ENCODE measurements at regions not wholly inside any gene's neighbourhood (a gene's known extent, or its start where the extent isn't known, plus 50 kb on each side); places are given as distances from the start of the nearest gene placed in this dataset.

- Histone ChIP-seq H3K9me3 (ENCODE audit: control insufficient read depth in 3 of 3, low read length in 3 of 3) (no peaks in the 10 kb centered on the region), H3K27ac (ENCODE audit: low read depth, low read length) (no peak overlapping the region)
Measured at GRCh38 chr7:25575634-25576033, 347.3 kb upstream of the NPVF start.

GRCh38 chr7:25578991-25579777, 350.9 kb upstream of the NPVF start:
- Histone ChIP-seq H3K4me3 (ENCODE audit: low read length in 3 of 3) (no peak overlapping the region), H3K27ac (ENCODE audit: low read depth, low read length) (no peak overlapping the region), H3K36me3 (ENCODE audit: control insufficient read depth in 3 of 3, insufficient read depth in 3 of 3, low read length in 3 of 3) (no peaks in the 10 kb centered on the region), H3K9me3 (ENCODE audit: control insufficient read depth in 3 of 3, low read length in 3 of 3) (no peaks in the 10 kb centered on the region), H3K9ac (ENCODE audit: low read depth in 1 of 3, low read length in 3 of 3) (no peak overlapping the region), H3K4me1 (ENCODE audit: control insufficient read depth in 3 of 3, insufficient read depth in 3 of 3, low read length in 3 of 3) (peaks cover 0 to 4% (median 0%) of the 10 kb centered on the region in 3 donors), H3K27me3 (ENCODE audit: control insufficient read depth in 3 of 3, insufficient read depth in 3 of 3, low read length in 3 of 3) (no peaks in the 10 kb centered on the region)

More at GRCh38 chr7:25575634-25576033, 347.3 kb upstream of the NPVF start:
- Histone ChIP-seq H3K27me3 (ENCODE audit: control insufficient read depth in 3 of 3, insufficient read depth in 3 of 3, low read length in 3 of 3) (no peaks in the 10 kb centered on the region), H3K4me3 (ENCODE audit: low read length in 3 of 3) (no peak overlapping the region), H3K36me3 (ENCODE audit: control insufficient read depth in 3 of 3, insufficient read depth in 3 of 3, low read length in 3 of 3) (no peaks in the 10 kb centered on the region), H3K4me1 (ENCODE audit: control insufficient read depth in 3 of 3, insufficient read depth in 3 of 3, low read length in 3 of 3) (peaks cover 0 to 4% (median 0%) of the 10 kb centered on the region in 3 donors), H3K9ac (ENCODE audit: low read depth in 1 of 3, low read length in 3 of 3) (no peak overlapping the region)

- Histone ChIP-seq H3K4me3 (ENCODE audit: low read length in 3 of 3) (no peak overlapping the region), H3K27me3 (ENCODE audit: control insufficient read depth in 3 of 3, insufficient read depth in 3 of 3, low read length in 3 of 3) (no peaks in the 10 kb centered on the region), H3K9ac (ENCODE audit: low read depth in 1 of 3, low read length in 3 of 3) (no peak overlapping the region), H3K36me3 (ENCODE audit: control insufficient read depth in 3 of 3, insufficient read depth in 3 of 3, low read length in 3 of 3) (no peaks in the 10 kb centered on the region), H3K9me3 (ENCODE audit: control insufficient read depth in 3 of 3, low read length in 3 of 3) (no peaks in the 10 kb centered on the region), H3K27ac (ENCODE audit: low read depth, low read length) (no peak overlapping the region), H3K4me1 (ENCODE audit: control insufficient read depth in 3 of 3, insufficient read depth in 3 of 3, low read length in 3 of 3) (peaks cover 0 to 4% (median 0%) of the 10 kb centered on the region in 3 donors)
Measured at GRCh38 chr7:25579778-25580075, 351.4 kb upstream of the NPVF start.

GRCh38 chr7:25580141-25580540, 351.9 kb upstream of the NPVF start:
- H3K4me3 ChIP-seq (ENCODE audit: low read length in 3 of 3), result no peak overlapping the region
- H3K9me3 ChIP-seq (ENCODE audit: control insufficient read depth in 3 of 3, low read length in 3 of 3), result no peaks in the 10 kb centered on the region
- H3K27ac ChIP-seq (ENCODE audit: low read depth, low read length), result no peak overlapping the region
- no peak overlapping the region for H3K9ac ChIP-seq (ENCODE audit: low read depth in 1 of 3, low read length in 3 of 3)
- H3K4me1 ChIP-seq (ENCODE audit: control insufficient read depth in 3 of 3, insufficient read depth in 3 of 3, low read length in 3 of 3), result peaks cover 0 to 4% (median 0%) of the 10 kb centered on the region in 3 donors
- H3K27me3 ChIP-seq (ENCODE audit: control insufficient read depth in 3 of 3, insufficient read depth in 3 of 3, low read length in 3 of 3), result no peaks in the 10 kb centered on the region
- H3K36me3 ChIP-seq (ENCODE audit: control insufficient read depth in 3 of 3, insufficient read depth in 3 of 3, low read length in 3 of 3), result no peaks in the 10 kb centered on the region

GRCh38 chr7:25583621-25584020, 355.3 kb upstream of the NPVF start:
- peaks cover 0 to 4% (median 0%) of the 10 kb centered on the region in 3 donors for H3K4me1 ChIP-seq (ENCODE audit: control insufficient read depth in 3 of 3, insufficient read depth in 3 of 3, low read length in 3 of 3)
- H3K36me3 ChIP-seq (ENCODE audit: control insufficient read depth in 3 of 3, insufficient read depth in 3 of 3, low read length in 3 of 3), result no peaks in the 10 kb centered on the region
- no peak overlapping the region for H3K4me3 ChIP-seq (ENCODE audit: low read length in 3 of 3)
- H3K27ac ChIP-seq (ENCODE audit: low read depth, low read length), result no peak overlapping the region
- no peak overlapping the region for H3K9ac ChIP-seq (ENCODE audit: low read depth in 1 of 3, low read length in 3 of 3)
- H3K27me3 ChIP-seq (ENCODE audit: control insufficient read depth in 3 of 3, insufficient read depth in 3 of 3, low read length in 3 of 3), result no peaks in the 10 kb centered on the region
- no peaks in the 10 kb centered on the region for H3K9me3 ChIP-seq (ENCODE audit: control insufficient read depth in 3 of 3, low read length in 3 of 3)

- peaks cover 0 to 1% (median 0%) of the 10 kb centered on the region in 3 donors for H3K4me1 ChIP-seq (ENCODE audit: control insufficient read depth in 3 of 3, insufficient read depth in 3 of 3, low read length in 3 of 3)
- H3K4me3 ChIP-seq (ENCODE audit: low read length in 3 of 3), result no peak overlapping the region
- no peak overlapping the region for H3K9ac ChIP-seq (ENCODE audit: low read depth in 1 of 3, low read length in 3 of 3)
- no peaks in the 10 kb centered on the region for H3K27me3 ChIP-seq (ENCODE audit: control insufficient read depth in 3 of 3, insufficient read depth in 3 of 3, low read length in 3 of 3)
- no peaks in the 10 kb centered on the region for H3K9me3 ChIP-seq (ENCODE audit: control insufficient read depth in 3 of 3, low read length in 3 of 3)
- no peak overlapping the region for H3K27ac ChIP-seq (ENCODE audit: low read depth, low read length)
- no peaks in the 10 kb centered on the region for H3K36me3 ChIP-seq (ENCODE audit: control insufficient read depth in 3 of 3, insufficient read depth in 3 of 3, low read length in 3 of 3)
Measured at GRCh38 chr7:25584112-25584938, 356.0 kb upstream of the NPVF start.

- no peak overlapping the region for H3K27ac ChIP-seq (ENCODE audit: low read depth, low read length)
- no peak overlapping the region for H3K4me3 ChIP-seq (ENCODE audit: low read length in 3 of 3)
- H3K9ac ChIP-seq (ENCODE audit: low read depth in 1 of 3, low read length in 3 of 3), result no peak overlapping the region
- no peaks in the 10 kb centered on the region for H3K9me3 ChIP-seq (ENCODE audit: control insufficient read depth in 3 of 3, low read length in 3 of 3)
- no peaks in the 10 kb centered on the region for H3K4me1 ChIP-seq (ENCODE audit: control insufficient read depth in 3 of 3, insufficient read depth in 3 of 3, low read length in 3 of 3)
- no peaks in the 10 kb centered on the region for H3K27me3 ChIP-seq (ENCODE audit: control insufficient read depth in 3 of 3, insufficient read depth in 3 of 3, low read length in 3 of 3)
- no peaks in the 10 kb centered on the region for H3K36me3 ChIP-seq (ENCODE audit: control insufficient read depth in 3 of 3, insufficient read depth in 3 of 3, low read length in 3 of 3)
Measured at GRCh38 chr7:25586513-25586912, 358.2 kb upstream of the NPVF start.

- Histone ChIP-seq H3K27me3 (ENCODE audit: control insufficient read depth in 3 of 3, insufficient read depth in 3 of 3, low read length in 3 of 3) (no peaks in the 10 kb centered on the region), H3K27ac (ENCODE audit: low read depth, low read length) (no peak overlapping the region), H3K9ac (ENCODE audit: low read depth in 1 of 3, low read length in 3 of 3) (no peak overlapping the region), H3K9me3 (ENCODE audit: control insufficient read depth in 3 of 3, low read length in 3 of 3) (no peaks in the 10 kb centered on the region), H3K36me3 (ENCODE audit: control insufficient read depth in 3 of 3, insufficient read depth in 3 of 3, low read length in 3 of 3) (no peaks in the 10 kb centered on the region), H3K4me3 (ENCODE audit: low read length in 3 of 3) (no peak overlapping the region), H3K4me1 (ENCODE audit: control insufficient read depth in 3 of 3, insufficient read depth in 3 of 3, low read length in 3 of 3) (no peaks in the 10 kb centered on the region)
Measured at GRCh38 chr7:25594122-25594521, 365.8 kb upstream of the NPVF start.

- H3K9me3 ChIP-seq (ENCODE audit: control insufficient read depth in 3 of 3, low read length in 3 of 3), result no peaks in the 10 kb centered on the region
- no peaks in the 10 kb centered on the region for H3K36me3 ChIP-seq (ENCODE audit: control insufficient read depth in 3 of 3, insufficient read depth in 3 of 3, low read length in 3 of 3)
- H3K4me1 ChIP-seq (ENCODE audit: control insufficient read depth in 3 of 3, insufficient read depth in 3 of 3, low read length in 3 of 3), result no peaks in the 10 kb centered on the region
- no peak overlapping the region for H3K27ac ChIP-seq (ENCODE audit: low read depth, low read length)
- no peak overlapping the region for H3K9ac ChIP-seq (ENCODE audit: low read depth in 1 of 3, low read length in 3 of 3)
- no peak overlapping the region for H3K4me3 ChIP-seq (ENCODE audit: low read length in 3 of 3)
- H3K27me3 ChIP-seq (ENCODE audit: control insufficient read depth in 3 of 3, insufficient read depth in 3 of 3, low read length in 3 of 3), result no peaks in the 10 kb centered on the region
Measured at GRCh38 chr7:25594728-25595127, 366.4 kb upstream of the NPVF start.

- Histone ChIP-seq H3K4me3 (ENCODE audit: low read length in 3 of 3) (no peak overlapping the region), H3K9me3 (ENCODE audit: control insufficient read depth in 3 of 3, low read length in 3 of 3) (no peaks in the 10 kb centered on the region), H3K27ac (ENCODE audit: low read depth, low read length) (no peak overlapping the region), H3K4me1 (ENCODE audit: control insufficient read depth in 3 of 3, insufficient read depth in 3 of 3, low read length in 3 of 3) (no peaks in the 10 kb centered on the region), H3K36me3 (ENCODE audit: control insufficient read depth in 3 of 3, insufficient read depth in 3 of 3, low read length in 3 of 3) (no peaks in the 10 kb centered on the region), H3K9ac (ENCODE audit: low read depth in 1 of 3, low read length in 3 of 3) (no peak overlapping the region), H3K27me3 (ENCODE audit: control insufficient read depth in 3 of 3, insufficient read depth in 3 of 3, low read length in 3 of 3) (no peaks in the 10 kb centered on the region)
Measured at GRCh38 chr7:25595996-25596395, 367.7 kb upstream of the NPVF start.
